SK-N-SH (cell line): ENCODE measurements at regions not wholly inside any gene's neighbourhood (a gene's known extent, or its start where the extent isn't known, plus 50 kb on each side); places are given as distances from the start of the nearest gene placed in this dataset.

Experiments used
- CTCF ChIA-PET: fragments of 300-600, 350-600 bp; formaldehyde crosslinking; extraction: SDS; loops from one replicate; lab custom pipeline; 2021; lab: Yijun Ruan, JAX
- POLR2A ChIA-PET: fragments of 350-600 bp; sonication (Branson Sonifier 250); formaldehyde crosslinking; extraction: SDS; loops from one replicate; lab custom pipeline; 2020; ENCODE audit warnings: antibody characterized with exemption, inconsistent platforms; lab: Yijun Ruan, JAX
- DNase-seq: peaks from one replicate; pipeline ENCODE4 v3.0.0; 2012
- H2AFZ ChIP-seq: fragments of 200-600 bp; sonication (generic); 2 replicates; pipeline ENCODE4 v1.8.1; 2016; ENCODE audit warnings: antibody characterized with exemption, mild to moderate bottlenecking, low read depth
- H3F3A ChIP-seq: fragments of 200-600 bp; sonication (generic); replicated peaks from 2 replicates; pipeline ENCODE3; 2016; ENCODE audit warnings: antibody characterized with exemption, mild to moderate bottlenecking; ENCODE audit not compliant: insufficient read depth
- H3K27ac ChIP-seq, 2 experiments: fragments of 200-500 bp in 1 of 2; fragments of 200-600 bp in 1 of 2; sonication (Bioruptor generic) in 1 of 2; sonication (generic), shearing (Covaris generic) in 1 of 2; 2 replicates each; pipeline versions ENCODE4 v1.5.1 to v1.6.1; 2014 to 2016; ENCODE audit warnings: low read depth in 2 of 2, inconsistent platforms in 1 of 2, low read length in 1 of 2, mild to moderate bottlenecking in 1 of 2, mixed read lengths in 1 of 2
- H3K27me3 ChIP-seq: fragments of 200-600 bp; sonication (generic), shearing (Covaris generic); 2 replicates; pipeline ENCODE4 v1.6.1; 2016; ENCODE audit warnings: mixed run types; ENCODE audit not compliant: insufficient read depth
- H3K36me3 ChIP-seq, 2 experiments: fragments of 200-500 bp in 1 of 2; fragments of 200-600 bp in 1 of 2; sonication (Bioruptor generic) in 1 of 2; sonication (generic) in 1 of 2; replicated peaks in 1 of 2; 2 replicates each; pipeline versions ENCODE3 to v1.5.1; 2014 to 2016; ENCODE audit warnings: low read length in 1 of 2, mild to moderate bottlenecking in 1 of 2; ENCODE audit not compliant: insufficient read depth in 2 of 2, control insufficient read depth in 1 of 2
- H3K4me1 ChIP-seq, 2 experiments: fragments of 200-500 bp in 1 of 2; fragments of 200-600 bp in 1 of 2; sonication (Bioruptor generic) in 1 of 2; sonication (generic), shearing (Covaris generic) in 1 of 2; 2 replicates each; pipeline versions ENCODE4 v1.5.1 to v1.6.1; 2014 to 2016; ENCODE audit warnings: low read depth in 1 of 2, low read length in 1 of 2, mixed run types in 1 of 2; ENCODE audit not compliant: insufficient read depth in 2 of 2, control insufficient read depth in 1 of 2
- H3K4me2 ChIP-seq: fragments of 200-600 bp; sonication (generic), shearing (Covaris generic); 2 replicates; pipeline ENCODE4 v1.6.1; 2017; ENCODE audit warnings: mixed run types
- H3K4me3 ChIP-seq, 2 experiments: fragments of 200-500 bp in 1 of 2; fragments of 200-600 bp in 1 of 2; sonication (Bioruptor generic) in 1 of 2; sonication (generic), shearing (Covaris generic) in 1 of 2; 2 replicates each; pipeline versions ENCODE4 v1.5.1 to v1.8.1; 2014 to 2016; ENCODE audit warnings: low read depth in 2 of 2, inconsistent platforms in 1 of 2, low read length in 1 of 2, mild to moderate bottlenecking in 1 of 2, mixed read lengths in 1 of 2, moderate library complexity in 1 of 2
- H3K79me2 ChIP-seq: fragments of 200-600 bp; sonication (generic); 2 replicates; pipeline ENCODE4 v1.8.1; 2017; ENCODE audit warnings: mild to moderate bottlenecking; ENCODE audit not compliant: insufficient read depth
- H3K9ac ChIP-seq: fragments of 200-600 bp; sonication (generic); 2 replicates; pipeline ENCODE4 v1.6.1; 2017; ENCODE audit warnings: mixed run types
- H3K9me2 ChIP-seq: fragments of 200-600 bp; sonication (generic); 2 replicates; pipeline ENCODE4 v1.6.1; 2017; ENCODE audit warnings: mixed run types
- H3K9me3 ChIP-seq: fragments of 200-600 bp; sonication (generic); 2 replicates; pipeline ENCODE4 v1.6.1; 2017; ENCODE audit warnings: mixed run types, mild to moderate bottlenecking, moderate library complexity
- H4K20me1 ChIP-seq: fragments of 200-600 bp; sonication (generic); 2 replicates; pipeline ENCODE4 v1.6.1; 2017; ENCODE audit warnings: mild to moderate bottlenecking, mixed run types; ENCODE audit not compliant: insufficient read depth
- EP300 ChIP-seq, 2 experiments: IDR thresholded peaks; 2 replicates each; pipeline versions ENCODE4 v1.4.0 to v1.6.1; 2012; ENCODE audit warnings: borderline replicate concordance in 1 of 2, low read depth in 1 of 2, low read length in 1 of 2
- EZH2phosphoT487 ChIP-seq: fragments of 200-600 bp; sonication (generic); IDR thresholded peaks from 2 replicates; pipeline ENCODE4 v1.6.1; 2017; ENCODE audit warnings: low read depth, mixed run types, mild to moderate bottlenecking, antibody characterized with exemption, moderate library complexity, borderline replicate concordance
- FOSL2 ChIP-seq: IDR thresholded peaks from 2 replicates; pipeline ENCODE4 v1.4.0; 2012; ENCODE audit warnings: low read depth, mild to moderate bottlenecking, moderate library complexity, borderline replicate concordance
- FOXJ3 ChIP-seq: sonication (generic); formaldehyde crosslinking; IDR thresholded peaks from 2 replicates; pipeline ENCODE4 v1.5.1; 2020; ENCODE audit warnings: mild to moderate bottlenecking, missing genetic modification reagents
- FOXM1 ChIP-seq: IDR thresholded peaks from 2 replicates; pipeline ENCODE4 v1.4.0; 2012; ENCODE audit warnings: low read depth, mild to moderate bottlenecking
- GATA2 ChIP-seq: sonication (generic); formaldehyde crosslinking; IDR thresholded peaks from 2 replicates; pipeline ENCODE4 v1.5.0; 2020; ENCODE audit warnings: mild to moderate bottlenecking, missing genetic modification reagents
- JUND ChIP-seq: IDR thresholded peaks from 2 replicates; pipeline ENCODE4 v1.4.0; 2012
- MXI1 ChIP-seq: IDR thresholded peaks from 2 replicates; pipeline ENCODE4 v1.6.1; 2012; ENCODE audit warnings: mild to moderate bottlenecking, low read depth, low read length, improper control_type of control experiment
- NFIC ChIP-seq: IDR thresholded peaks from 2 replicates; pipeline ENCODE4 v1.4.0; 2012; ENCODE audit warnings: borderline replicate concordance
- POLR2AphosphoS5 ChIP-seq: IDR thresholded peaks from 2 replicates; pipeline ENCODE4 v1.6.1; 2012; ENCODE audit warnings: low read depth, low read length
- RAD21 ChIP-seq: IDR thresholded peaks from 2 replicates; pipeline ENCODE4 v1.6.1; 2012; ENCODE audit warnings: mild to moderate bottlenecking, low read length
- RCOR1 ChIP-seq: fragments of 150-350 bp; IDR thresholded peaks from 2 replicates; pipeline ENCODE4 v1.6.1; 2017; ENCODE audit warnings: antibody characterized with exemption, low read length
- RFX5 ChIP-seq: IDR thresholded peaks from 2 replicates; pipeline ENCODE4 v1.6.1; 2012; ENCODE audit warnings: mild to moderate bottlenecking, improper control_type of control experiment, low read length
- RXRA ChIP-seq: IDR thresholded peaks from 2 replicates; pipeline ENCODE4 v1.4.0; 2012; ENCODE audit warnings: low read depth, mild to moderate bottlenecking, borderline replicate concordance
- SIN3A ChIP-seq: IDR thresholded peaks from 2 replicates; pipeline ENCODE4 v1.6.1; 2012; ENCODE audit warnings: low read depth, mild to moderate bottlenecking, low read length, moderate library complexity, borderline replicate concordance
- TCF12 ChIP-seq: IDR thresholded peaks from 2 replicates; pipeline ENCODE4 v1.4.0; 2012
- TEAD4 ChIP-seq: IDR thresholded peaks from 2 replicates; pipeline ENCODE4 v1.4.0; 2012; ENCODE audit warnings: mild to moderate bottlenecking, borderline replicate concordance; ENCODE audit not compliant: insufficient read depth
- USF1 ChIP-seq: IDR thresholded peaks from 2 replicates; pipeline ENCODE4 v1.4.0; 2012; ENCODE audit warnings: low read depth, borderline replicate concordance
- WGBS: methylation state at CpG from one replicate; pipeline ENCODE4 v1.1.6; 2017; ENCODE audit warnings: low lambda C conversion rate; 5-methylcytosine and 5-hydroxymethylcytosine counted together
- TF ChIP-seq, protein P1 (sequence below): IDR thresholded peaks from 2 replicates; pipeline ENCODE4 v1.4.0; 2012; ENCODE audit warnings: low read depth
- TF ChIP-seq, protein P2 (sequence below): IDR thresholded peaks from 2 replicates; pipeline ENCODE4 v1.6.1; 2012; ENCODE audit warnings: mild to moderate bottlenecking, low read depth, low read length, moderate library complexity
- TF ChIP-seq, protein P3 (sequence below): IDR thresholded peaks from 2 replicates; pipeline ENCODE4 v1.4.0; 2012; ENCODE audit warnings: low read depth, borderline replicate concordance
- TF ChIP-seq, protein P4 (sequence below): fragments of 150-350 bp; IDR thresholded peaks from 2 replicates; pipeline ENCODE4 v1.6.1; 2017; ENCODE audit warnings: antibody characterized with exemption, low read length, low read depth, borderline replicate concordance

- no peak for TF ChIP-seq SIN3A
- no peak for TF ChIP-seq RXRA
- no peak for TF ChIP-seq RFX5
- no peak for TF ChIP-seq FOSL2
- no peak for TF ChIP-seq FOXM1
- TF ChIP-seq, all 33 proteins: peak for 0
These were observed 303.0 kb upstream of the RGS6 start (continued) for GRCh38 chr14:71629250-71629649.

DNA sequence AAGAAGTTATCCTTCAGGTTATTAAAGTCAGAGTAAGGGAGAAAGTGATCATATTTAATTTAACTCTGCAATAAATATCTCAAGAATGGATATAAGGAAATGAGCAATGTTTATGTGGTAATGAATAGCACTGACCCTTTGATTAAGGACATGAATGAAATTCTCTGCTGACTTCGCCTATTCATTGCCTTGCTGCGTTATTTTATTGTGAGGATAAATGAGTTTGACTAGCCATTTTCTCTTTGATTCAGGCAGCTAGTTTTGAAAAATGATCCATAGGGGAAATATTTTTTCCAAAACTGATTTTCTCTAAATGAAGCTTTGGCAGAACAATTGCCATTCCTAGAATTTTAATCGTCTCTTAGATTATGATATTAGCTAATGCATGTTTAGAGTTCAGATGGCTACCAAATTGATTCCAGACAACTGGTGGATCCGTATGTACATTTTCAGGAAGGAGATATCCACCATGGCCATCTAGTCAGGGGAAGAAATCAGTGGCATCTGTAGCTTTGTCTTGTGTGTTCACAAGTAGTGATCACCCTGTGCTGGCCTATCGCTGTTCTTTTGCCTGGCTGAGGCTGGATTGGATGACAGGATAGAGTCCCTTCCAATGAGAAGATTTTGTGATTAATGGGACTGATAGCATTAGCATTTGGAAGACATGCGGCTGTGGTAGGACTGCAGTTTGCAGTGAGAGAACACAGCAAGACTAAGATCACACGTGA, 302.3 kb upstream of the RGS6 start:
- CTCF ChIA-PET: interaction anchor here (0.7 to 1.0 kb wide), 2 partner anchors 22 to 123 kb away, joined by 4 read pairs; no protein-coding TSS in a partner anchor
- Histone ChIP-seq H3K27me3 (no peaks in the 10 kb centered on the region), H4K20me1 (no peaks in the 10 kb centered on the region), H3K9ac (no peak overlapping the region), H3K36me3 (peaks cover 0 to 23% of the 10 kb centered on the region in 2 experiments), H3K9me3 (0 out of 2 replicates have a peak, but pooled peaks cover 5% of the 10 kb centered on the region), H3K4me2 (peak overlapping the region; percentile 38), H3K79me2 (peaks cover 15% of the 10 kb centered on the region; the same call in 1 of the 2 replicates), H3F3A (peaks cover 28% of the 10 kb centered on the region), H3K9me2 (no peaks in the 10 kb centered on the region), H2AFZ (peak overlapping the region; percentile 12; the same call in 1 of the 2 replicates), H3K27ac (peak overlapping the region; percentile 65 to 96), H3K4me1 (peaks cover 18 to 26% of the 10 kb centered on the region in 2 experiments), H3K4me3 (no peak overlapping the region)
- POLR2A ChIA-PET: interaction anchor here (0.8 to 1.1 kb wide), 2 partner anchors 19 to 308 kb away, joined by 3 to 5 read pairs; no protein-coding TSS in a partner anchor
- 15% methylated on average over 7 of the region's 7 CpGs for WGBS
- DNase-seq: peak; percentile 72
- TF ChIP-seq USF1 (no peak), FOXJ3 (CRISPR knock-in tag) (peak; percentile 83), TCF12 (peak; percentile 80), RFX5 (peak; percentile 85), RCOR1 (peak; percentile 61; the same call in 1 of the 2 replicates), TEAD4 (no peak; the same call in 1 of the 2 replicates), RAD21 (peak; percentile 31; the same call in 1 of the 2 replicates), FOXM1 (0 out of 2 replicates have a peak, but pooled peaks have one; percentile 53), JUND (peak; percentile 30; the same call in 1 of the 2 replicates), FOSL2 (peak; percentile 7; the same call in 1 of the 2 replicates), EZH2phosphoT487 (no peak), EP300 (IDR thresholded peaks at IDR 0.05; ENCODE audit: borderline replicate concordance in 1 of 2, low read depth in 1 of 2, low read length in 1 of 2) (peak; percentile 41 to 79; a peak in 3 of 4 replicates), GATA2 (CRISPR knock-in tag) (peak; percentile 94), NFIC (no peak; the same call in 1 of the 2 replicates), POLR2AphosphoS5 (no peak; the same call in 1 of the 2 replicates), MXI1 (peak; percentile 94)
- TF ChIP-seq, protein P1, sequence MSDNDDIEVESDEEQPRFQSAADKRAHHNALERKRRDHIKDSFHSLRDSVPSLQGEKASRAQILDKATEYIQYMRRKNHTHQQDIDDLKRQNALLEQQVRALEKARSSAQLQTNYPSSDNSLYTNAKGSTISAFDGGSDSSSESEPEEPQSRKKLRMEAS: peak; percentile 62
- TF ChIP-seq, protein P2, sequence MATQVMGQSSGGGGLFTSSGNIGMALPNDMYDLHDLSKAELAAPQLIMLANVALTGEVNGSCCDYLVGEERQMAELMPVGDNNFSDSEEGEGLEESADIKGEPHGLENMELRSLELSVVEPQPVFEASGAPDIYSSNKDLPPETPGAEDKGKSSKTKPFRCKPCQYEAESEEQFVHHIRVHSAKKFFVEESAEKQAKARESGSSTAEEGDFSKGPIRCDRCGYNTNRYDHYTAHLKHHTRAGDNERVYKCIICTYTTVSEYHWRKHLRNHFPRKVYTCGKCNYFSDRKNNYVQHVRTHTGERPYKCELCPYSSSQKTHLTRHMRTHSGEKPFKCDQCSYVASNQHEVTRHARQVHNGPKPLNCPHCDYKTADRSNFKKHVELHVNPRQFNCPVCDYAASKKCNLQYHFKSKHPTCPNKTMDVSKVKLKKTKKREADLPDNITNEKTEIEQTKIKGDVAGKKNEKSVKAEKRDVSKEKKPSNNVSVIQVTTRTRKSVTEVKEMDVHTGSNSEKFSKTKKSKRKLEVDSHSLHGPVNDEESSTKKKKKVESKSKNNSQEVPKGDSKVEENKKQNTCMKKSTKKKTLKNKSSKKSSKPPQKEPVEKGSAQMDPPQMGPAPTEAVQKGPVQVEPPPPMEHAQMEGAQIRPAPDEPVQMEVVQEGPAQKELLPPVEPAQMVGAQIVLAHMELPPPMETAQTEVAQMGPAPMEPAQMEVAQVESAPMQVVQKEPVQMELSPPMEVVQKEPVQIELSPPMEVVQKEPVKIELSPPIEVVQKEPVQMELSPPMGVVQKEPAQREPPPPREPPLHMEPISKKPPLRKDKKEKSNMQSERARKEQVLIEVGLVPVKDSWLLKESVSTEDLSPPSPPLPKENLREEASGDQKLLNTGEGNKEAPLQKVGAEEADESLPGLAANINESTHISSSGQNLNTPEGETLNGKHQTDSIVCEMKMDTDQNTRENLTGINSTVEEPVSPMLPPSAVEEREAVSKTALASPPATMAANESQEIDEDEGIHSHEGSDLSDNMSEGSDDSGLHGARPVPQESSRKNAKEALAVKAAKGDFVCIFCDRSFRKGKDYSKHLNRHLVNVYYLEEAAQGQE: no peak
- TF ChIP-seq, protein P3, sequence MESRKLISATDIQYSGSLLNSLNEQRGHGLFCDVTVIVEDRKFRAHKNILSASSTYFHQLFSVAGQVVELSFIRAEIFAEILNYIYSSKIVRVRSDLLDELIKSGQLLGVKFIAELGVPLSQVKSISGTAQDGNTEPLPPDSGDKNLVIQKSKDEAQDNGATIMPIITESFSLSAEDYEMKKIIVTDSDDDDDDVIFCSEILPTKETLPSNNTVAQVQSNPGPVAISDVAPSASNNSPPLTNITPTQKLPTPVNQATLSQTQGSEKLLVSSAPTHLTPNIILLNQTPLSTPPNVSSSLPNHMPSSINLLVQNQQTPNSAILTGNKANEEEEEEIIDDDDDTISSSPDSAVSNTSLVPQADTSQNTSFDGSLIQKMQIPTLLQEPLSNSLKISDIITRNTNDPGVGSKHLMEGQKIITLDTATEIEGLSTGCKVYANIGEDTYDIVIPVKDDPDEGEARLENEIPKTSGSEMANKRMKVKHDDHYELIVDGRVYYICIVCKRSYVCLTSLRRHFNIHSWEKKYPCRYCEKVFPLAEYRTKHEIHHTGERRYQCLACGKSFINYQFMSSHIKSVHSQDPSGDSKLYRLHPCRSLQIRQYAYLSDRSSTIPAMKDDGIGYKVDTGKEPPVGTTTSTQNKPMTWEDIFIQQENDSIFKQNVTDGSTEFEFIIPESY: no peak
- TF ChIP-seq, protein P4, sequence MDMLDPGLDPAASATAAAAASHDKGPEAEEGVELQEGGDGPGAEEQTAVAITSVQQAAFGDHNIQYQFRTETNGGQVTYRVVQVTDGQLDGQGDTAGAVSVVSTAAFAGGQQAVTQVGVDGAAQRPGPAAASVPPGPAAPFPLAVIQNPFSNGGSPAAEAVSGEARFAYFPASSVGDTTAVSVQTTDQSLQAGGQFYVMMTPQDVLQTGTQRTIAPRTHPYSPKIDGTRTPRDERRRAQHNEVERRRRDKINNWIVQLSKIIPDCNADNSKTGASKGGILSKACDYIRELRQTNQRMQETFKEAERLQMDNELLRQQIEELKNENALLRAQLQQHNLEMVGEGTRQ: no peak
